ENCODE measurements at regions not wholly inside any gene's neighbourhood (a gene's known extent, or its start where the extent isn't known, plus 50 kb on each side); places are given as distances from the start of the nearest gene placed in this dataset.

DNA sequence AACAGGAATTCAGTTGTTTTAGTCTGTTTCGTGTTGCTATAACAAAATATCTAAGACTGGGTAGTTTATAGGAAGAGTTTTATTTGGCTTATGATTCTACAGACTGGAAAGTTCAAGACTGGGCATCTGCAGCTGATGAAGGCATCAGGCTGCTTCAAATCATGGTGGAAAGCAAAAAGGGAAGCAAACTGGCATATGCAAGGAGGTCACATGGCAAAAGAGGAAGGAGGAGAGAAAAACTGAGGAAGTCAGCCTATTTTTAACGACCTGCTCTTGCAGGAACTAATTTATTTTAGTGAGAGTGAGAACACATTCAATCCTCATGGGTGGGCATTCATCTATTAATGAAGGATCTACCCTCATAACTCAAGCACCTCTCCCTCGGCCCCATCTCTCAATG, 363.1 kb upstream of the HS3ST1 start:
- TF ChIP-seq SMC3 (conservative IDR thresholded peaks at IDR 0.05; ENCODE audit: poor library complexity) (no peak), MXI1 (conservative IDR thresholded peaks at IDR 0.05; ENCODE audit: poor library complexity, severe bottlenecking) (no peak), CTCF (IDR thresholded peaks at IDR 0.05; ENCODE audit: poor library complexity, severe bottlenecking) (no peak), TAF1 (IDR thresholded peaks at IDR 0.05; ENCODE audit: low read depth) (no peak), EP300 (conservative IDR thresholded peaks at IDR 0.05; ENCODE audit: poor library complexity, severe bottlenecking) (no peak), RAD21 (conservative IDR thresholded peaks at IDR 0.05) (no peak), POLR2AphosphoS5 (IDR thresholded peaks at IDR 0.05) (no peak), EZH2 (IDR thresholded peaks at IDR 0.05; ENCODE audit: borderline replicate concordance, insufficient read depth, low read length, poor library complexity, severe bottlenecking) (no peak)
- TF ChIP-seq, protein P1, sequence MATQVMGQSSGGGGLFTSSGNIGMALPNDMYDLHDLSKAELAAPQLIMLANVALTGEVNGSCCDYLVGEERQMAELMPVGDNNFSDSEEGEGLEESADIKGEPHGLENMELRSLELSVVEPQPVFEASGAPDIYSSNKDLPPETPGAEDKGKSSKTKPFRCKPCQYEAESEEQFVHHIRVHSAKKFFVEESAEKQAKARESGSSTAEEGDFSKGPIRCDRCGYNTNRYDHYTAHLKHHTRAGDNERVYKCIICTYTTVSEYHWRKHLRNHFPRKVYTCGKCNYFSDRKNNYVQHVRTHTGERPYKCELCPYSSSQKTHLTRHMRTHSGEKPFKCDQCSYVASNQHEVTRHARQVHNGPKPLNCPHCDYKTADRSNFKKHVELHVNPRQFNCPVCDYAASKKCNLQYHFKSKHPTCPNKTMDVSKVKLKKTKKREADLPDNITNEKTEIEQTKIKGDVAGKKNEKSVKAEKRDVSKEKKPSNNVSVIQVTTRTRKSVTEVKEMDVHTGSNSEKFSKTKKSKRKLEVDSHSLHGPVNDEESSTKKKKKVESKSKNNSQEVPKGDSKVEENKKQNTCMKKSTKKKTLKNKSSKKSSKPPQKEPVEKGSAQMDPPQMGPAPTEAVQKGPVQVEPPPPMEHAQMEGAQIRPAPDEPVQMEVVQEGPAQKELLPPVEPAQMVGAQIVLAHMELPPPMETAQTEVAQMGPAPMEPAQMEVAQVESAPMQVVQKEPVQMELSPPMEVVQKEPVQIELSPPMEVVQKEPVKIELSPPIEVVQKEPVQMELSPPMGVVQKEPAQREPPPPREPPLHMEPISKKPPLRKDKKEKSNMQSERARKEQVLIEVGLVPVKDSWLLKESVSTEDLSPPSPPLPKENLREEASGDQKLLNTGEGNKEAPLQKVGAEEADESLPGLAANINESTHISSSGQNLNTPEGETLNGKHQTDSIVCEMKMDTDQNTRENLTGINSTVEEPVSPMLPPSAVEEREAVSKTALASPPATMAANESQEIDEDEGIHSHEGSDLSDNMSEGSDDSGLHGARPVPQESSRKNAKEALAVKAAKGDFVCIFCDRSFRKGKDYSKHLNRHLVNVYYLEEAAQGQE (IDR thresholded peaks at IDR 0.05; ENCODE audit: borderline replicate concordance), result no peak
- H3K79me2 ChIP-seq (replicated peaks; ENCODE audit: insufficient read depth, low read length), result no peaks in the 10 kb centered on the region
- H3K36me3 ChIP-seq (ENCODE audit: insufficient read depth, low read length), result no peaks in the 10 kb centered on the region
- no peaks in the 10 kb centered on the region for H3K9me3 ChIP-seq (ENCODE audit: low read length)
- no peak overlapping the region for H3K4me3 ChIP-seq (ENCODE audit: low read length)
- no peaks in the 10 kb centered on the region for H4K20me1 ChIP-seq (ENCODE audit: insufficient read depth)
- H3K9me2 ChIP-seq (ENCODE audit: insufficient read depth, low read length), result no peaks in the 10 kb centered on the region
- no peak overlapping the region for H3K4me2 ChIP-seq (ENCODE audit: low read length)
- no peak overlapping the region for H2AFZ ChIP-seq (ENCODE audit: low read depth, low read length)
- no peaks in the 10 kb centered on the region for H3F3A ChIP-seq (ENCODE audit: insufficient read depth, low read length, poor library complexity, severe bottlenecking)
- no peak overlapping the region for H3K27ac ChIP-seq (ENCODE audit: low read length)
- H3K27me3 ChIP-seq (ENCODE audit: insufficient read depth, low read depth, low read length), result no peaks in the 10 kb centered on the region
- no peak overlapping the region for H3K9ac ChIP-seq (ENCODE audit: low read length)

- H3K36me3 ChIP-seq (ENCODE audit: insufficient read depth, low read length), result no peaks in the 10 kb centered on the region
- no peak for TF ChIP-seq EZH2 (IDR thresholded peaks at IDR 0.05; ENCODE audit: borderline replicate concordance, insufficient read depth, low read length, poor library complexity, severe bottlenecking)
- no peak for TF ChIP-seq TAF1 (IDR thresholded peaks at IDR 0.05; ENCODE audit: low read depth)
- TF ChIP-seq EP300 (conservative IDR thresholded peaks at IDR 0.05; ENCODE audit: poor library complexity, severe bottlenecking), result no peak
- no peak for TF ChIP-seq CTCF (IDR thresholded peaks at IDR 0.05; ENCODE audit: poor library complexity, severe bottlenecking)
- no peak for TF ChIP-seq POLR2AphosphoS5 (IDR thresholded peaks at IDR 0.05)
- TF ChIP-seq, protein P1 (IDR thresholded peaks at IDR 0.05; ENCODE audit: borderline replicate concordance), result no peak
- no peak for TF ChIP-seq MXI1 (conservative IDR thresholded peaks at IDR 0.05; ENCODE audit: poor library complexity, severe bottlenecking)
- H4K20me1 ChIP-seq (ENCODE audit: insufficient read depth), result no peaks in the 10 kb centered on the region
- H3K4me3 ChIP-seq (ENCODE audit: low read length), result no peak overlapping the region
- H3K9me3 ChIP-seq (ENCODE audit: low read length), result no peaks in the 10 kb centered on the region
- H2AFZ ChIP-seq (ENCODE audit: low read depth, low read length), result no peak overlapping the region
- no peaks in the 10 kb centered on the region for H3K27me3 ChIP-seq (ENCODE audit: insufficient read depth, low read depth, low read length)
- H3K27ac ChIP-seq (ENCODE audit: low read length), result no peak overlapping the region
- H3F3A ChIP-seq (ENCODE audit: insufficient read depth, low read length, poor library complexity, severe bottlenecking), result no peaks in the 10 kb centered on the region
- H3K79me2 ChIP-seq (replicated peaks; ENCODE audit: insufficient read depth, low read length), result no peaks in the 10 kb centered on the region
- no peak overlapping the region for H3K9ac ChIP-seq (ENCODE audit: low read length)
- H3K4me2 ChIP-seq (ENCODE audit: low read length), result no peak overlapping the region
- no peaks in the 10 kb centered on the region for H3K9me2 ChIP-seq (ENCODE audit: insufficient read depth, low read length)
Observed at GRCh38 chr4:11790230-11790629, 361.5 kb upstream of the HS3ST1 start.
